Pancreas (tissue), 10 donors: ENCODE measurements at regions not wholly inside any gene's neighbourhood (a gene's known extent, or its start where the extent isn't known, plus 50 kb on each side); places are given as distances from the start of the nearest gene placed in this dataset.
A peak's percentile ranks its signal among the peaks of the same experiment; 100 is the strongest.

Source experiments
- ATAC-seq, 4 donors: fragments of 200-7000 bp; cut with Tn5 transposase; one replicate each; pipeline versions ENCODE4 v1.8.0 to v1.9.1; 2020; ENCODE audit warnings: mild to moderate bottlenecking in 4 of 4, moderate library complexity in 4 of 4
- DNase-seq, 6 donors: peaks; one replicate each; pipeline ENCODE4 v3.0.0-alpha.2; 2020
- FAIRE-seq: peaks from 2 replicates; lab custom pipeline; 2012; peaks lifted over from hg19 to GRCh38; lab: Jason Lieb, UNC
- H3K27ac ChIP-seq, 4 donors: fragments of 200-600 bp; sonication (generic); 1 replicate in 3 of 4; 2 replicates in 1 of 4; pipeline versions ENCODE4 v1.5.0 to v1.8.0; 2020
- H3K27me3 ChIP-seq, 4 donors: fragments of 200-600 bp; one replicate each; pipeline ENCODE4 v1.8.0; 2021
- H3K36me3 ChIP-seq, 3 donors: fragments of 200-600 bp; sonication (generic) in 1 of 3; one replicate each; pipeline versions ENCODE4 v1.5.0 to v1.8.0; 2020 to 2021
- H3K4me1 ChIP-seq, 3 donors: fragments of 200-600 bp; one replicate each; pipeline ENCODE4 v1.8.0; 2021
- H3K4me3 ChIP-seq, 4 donors: fragments of 200-600 bp; sonication (generic) in 2 of 4; one replicate each; pipeline versions ENCODE4 v1.5.0 to v1.8.0; 2020 to 2021
- H3K9me3 ChIP-seq, 4 donors: fragments of 200-600 bp; one replicate each; pipeline ENCODE4 v1.8.0; 2021
- WGBS, 2 donors: extraction: QIAGEN DNeasy Blood & Tissue Kit; methylation state at CpG; one replicate each; pipeline ENCODE4 v1.1.7; 2013; 5-methylcytosine and 5-hydroxymethylcytosine counted together
- intact Hi-C, 3 donors: fragments of 100-400 bp; cut with DNase I; formaldehyde crosslinking; loops; one replicate each; pipeline versions ENCODE4 v1.11.1 to v1.14.2; 2022
- TF ChIP-seq, protein P1 (sequence below), 4 donors: fragments of 200-600 bp; sonication (generic) in 3 of 4; IDR thresholded peaks; one replicate each; pipeline versions ENCODE4 v1.5.0 to v1.8.0; 2021; ENCODE audit warnings: antibody characterized with exemption in 4 of 4
- donor health status: healthy with polysubstance abuse.
- donor health status: DM: no; HTN: no; CAD: no; lungs with moderate emphysema.
- donor health status: DM: no; HTN: no; CAD: no.
- donor health status: control.
- donor health status: control.
- donor health status: Bipolar disorder and iron deficiency.
- donor health status: DM: yes; HTN: yes; CAD: no.
- donor health status: DM: no; HTN: no; CAD: no.
- donor health status: DM: no; HTN: no; CAD: no.
- donor health status: DM: yes; HTN: yes; CAD: no.

DNA sequence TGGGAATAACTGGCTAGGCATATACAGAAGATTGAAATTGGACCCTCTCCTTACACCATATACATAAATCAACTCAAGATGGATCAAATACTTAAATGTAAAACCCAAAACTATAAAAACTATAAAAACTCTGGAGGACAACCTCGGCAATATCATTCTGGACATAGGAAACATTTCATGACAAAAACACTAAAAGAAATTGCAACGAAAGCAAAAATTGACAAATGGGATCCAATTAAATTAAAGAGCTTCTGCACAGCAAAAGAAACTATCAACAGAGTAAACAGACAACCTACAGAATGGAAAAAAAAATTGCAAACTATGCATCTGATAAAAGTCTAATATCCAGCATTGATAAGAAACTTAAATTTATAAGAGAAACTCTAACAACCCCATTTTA, 503.7 kb upstream of the C16orf82 start:
- Histone ChIP-seq H3K27ac (no peak overlapping the region), H3K4me1 (peaks cover 0 to 6% (median 4%) of the 10 kb centered on the region in 3 donors), H3K4me3 (no peak overlapping the region), H3K36me3 (no peaks in the 10 kb centered on the region), H3K27me3 (no peaks in the 10 kb centered on the region), H3K9me3 (no peaks in the 10 kb centered on the region)
- no peak for FAIRE-seq
- ATAC-seq, result no peak
- TF ChIP-seq, protein P1, sequence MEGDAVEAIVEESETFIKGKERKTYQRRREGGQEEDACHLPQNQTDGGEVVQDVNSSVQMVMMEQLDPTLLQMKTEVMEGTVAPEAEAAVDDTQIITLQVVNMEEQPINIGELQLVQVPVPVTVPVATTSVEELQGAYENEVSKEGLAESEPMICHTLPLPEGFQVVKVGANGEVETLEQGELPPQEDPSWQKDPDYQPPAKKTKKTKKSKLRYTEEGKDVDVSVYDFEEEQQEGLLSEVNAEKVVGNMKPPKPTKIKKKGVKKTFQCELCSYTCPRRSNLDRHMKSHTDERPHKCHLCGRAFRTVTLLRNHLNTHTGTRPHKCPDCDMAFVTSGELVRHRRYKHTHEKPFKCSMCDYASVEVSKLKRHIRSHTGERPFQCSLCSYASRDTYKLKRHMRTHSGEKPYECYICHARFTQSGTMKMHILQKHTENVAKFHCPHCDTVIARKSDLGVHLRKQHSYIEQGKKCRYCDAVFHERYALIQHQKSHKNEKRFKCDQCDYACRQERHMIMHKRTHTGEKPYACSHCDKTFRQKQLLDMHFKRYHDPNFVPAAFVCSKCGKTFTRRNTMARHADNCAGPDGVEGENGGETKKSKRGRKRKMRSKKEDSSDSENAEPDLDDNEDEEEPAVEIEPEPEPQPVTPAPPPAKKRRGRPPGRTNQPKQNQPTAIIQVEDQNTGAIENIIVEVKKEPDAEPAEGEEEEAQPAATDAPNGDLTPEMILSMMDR (IDR thresholded peaks at IDR 0.05), result no peak
- 88 to 92% methylated on average over 2 of the region's 2 CpGs for WGBS, 2 donors
- intact Hi-C loops, result no loop called here
- no peak for DNase-seq

DNA sequence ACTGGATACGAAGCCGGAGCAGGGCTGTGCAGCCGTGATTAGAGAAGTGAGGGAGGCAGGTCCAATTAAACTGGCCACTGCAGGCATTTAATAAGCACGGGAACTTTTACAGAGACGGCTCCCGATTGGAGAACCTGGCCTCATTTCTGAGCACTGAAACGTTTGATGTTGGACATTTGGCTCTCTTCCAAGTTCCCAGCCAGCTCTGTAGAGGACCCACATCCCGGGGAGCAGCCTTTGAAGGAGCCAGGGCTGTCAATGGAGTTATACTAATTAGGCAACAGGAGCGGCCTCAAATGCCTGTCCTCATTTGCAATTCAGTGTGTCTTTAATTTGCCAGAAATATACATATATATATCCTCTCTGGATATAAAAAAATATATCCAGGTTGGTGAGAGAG, 499.4 kb upstream of the C16orf82 start:
- no peak for DNase-seq
- Histone ChIP-seq H3K27ac (no peak overlapping the region), H3K4me3 (no peak overlapping the region), H3K36me3 (no peaks in the 10 kb centered on the region), H3K9me3 (no peaks in the 10 kb centered on the region), H3K4me1 (no peaks in the 10 kb centered on the region), H3K27me3 (no peaks in the 10 kb centered on the region)
- no peak for ATAC-seq
- intact Hi-C loops, result no loop called here
- TF ChIP-seq, protein P1 (IDR thresholded peaks at IDR 0.05), result no peak
- WGBS, 2 donors, result 41 to 44% methylated on average over 9 of the region's 9 CpGs
- no peak for FAIRE-seq

DNA sequence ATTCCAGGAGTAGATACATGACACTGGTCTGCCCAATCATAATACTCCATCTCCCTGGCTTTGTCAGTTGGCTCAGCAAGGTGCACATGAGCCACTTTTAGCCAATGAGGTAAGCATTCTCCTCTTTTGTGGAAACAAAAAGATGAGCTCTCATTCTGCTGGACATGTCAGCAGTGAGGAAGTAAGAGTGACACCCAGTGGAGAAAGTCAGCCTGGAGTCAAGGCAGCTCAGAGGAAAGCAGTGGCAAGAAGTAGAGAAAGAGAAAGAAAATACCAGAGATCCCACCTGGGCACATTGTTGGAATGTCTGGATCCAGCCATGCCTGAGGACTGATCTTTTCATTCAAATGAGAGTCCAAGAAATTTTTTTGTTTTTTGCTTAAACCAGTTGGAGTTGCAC, 496.9 kb upstream of the C16orf82 start:
- Histone ChIP-seq H3K4me3 (no peak overlapping the region), H3K27ac (no peak overlapping the region), H3K9me3 (no peaks in the 10 kb centered on the region), H3K4me1 (no peaks in the 10 kb centered on the region), H3K27me3 (no peaks in the 10 kb centered on the region), H3K36me3 (no peaks in the 10 kb centered on the region)
- FAIRE-seq, result no peak
- TF ChIP-seq, protein P1 (IDR thresholded peaks at IDR 0.05), result peak in 1 of 4 donors; percentile 10
- no peak for ATAC-seq
- intact Hi-C loops, result no loop called here
- no peak for DNase-seq

DNA sequence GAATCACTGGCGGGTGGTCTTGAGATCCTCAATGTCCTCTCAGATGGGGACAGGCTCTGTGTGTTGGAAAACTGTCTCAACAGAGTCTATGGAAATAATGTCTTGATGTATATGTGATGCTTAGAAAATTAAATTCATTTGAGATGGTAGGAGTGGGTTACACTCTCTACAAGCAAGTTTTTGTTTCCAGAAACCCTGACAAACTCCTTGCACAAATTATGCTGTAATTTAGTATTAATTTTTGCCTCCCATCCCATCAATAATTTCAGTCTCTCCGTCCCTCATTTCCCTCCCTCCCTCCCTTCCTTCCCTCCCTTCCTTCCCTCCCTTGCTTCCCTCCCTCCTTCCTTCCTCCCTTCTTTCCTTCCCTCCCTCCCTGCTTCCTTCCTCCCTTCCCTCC, 488.0 kb upstream of the C16orf82 start:
- FAIRE-seq, result no peak
- intact Hi-C loops, result no loop called here
- no peaks in the 10 kb centered on the region for H3K36me3 ChIP-seq
- no peaks in the 10 kb centered on the region for H3K27me3 ChIP-seq
- no peak overlapping the region for H3K4me3 ChIP-seq
- H3K4me1 ChIP-seq, result no peaks in the 10 kb centered on the region
- DNase-seq, result no peak
- TF ChIP-seq, protein P1 (IDR thresholded peaks at IDR 0.05), result no peak
- WGBS, 2 donors, result 58 to 96% methylated on average over 2 of the region's 2 CpGs
- no peak overlapping the region for H3K27ac ChIP-seq
- no peaks in the 10 kb centered on the region for H3K9me3 ChIP-seq
- ATAC-seq, result no peak

DNA sequence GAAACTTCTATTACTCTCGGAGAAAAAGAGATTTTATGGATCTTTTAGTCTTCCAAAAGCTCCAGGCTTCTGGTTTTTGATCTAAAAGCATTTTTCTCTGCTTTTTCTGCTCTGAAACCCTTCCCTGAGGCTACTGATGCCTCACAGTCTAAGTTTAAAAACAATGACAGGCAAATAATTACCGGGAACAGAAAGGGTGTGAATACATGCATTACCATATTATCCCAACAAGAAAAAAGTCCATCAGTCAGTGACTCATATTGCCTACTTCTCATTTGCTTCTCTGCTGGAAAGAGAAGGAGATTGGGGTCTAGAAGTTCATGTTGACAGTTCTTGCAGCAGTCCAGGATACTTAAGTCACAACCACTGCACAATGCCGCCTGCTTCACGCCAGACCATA, 482.9 kb upstream of the C16orf82 start:
- no peak for ATAC-seq
- intact Hi-C loops, result no loop called here
- H3K36me3 ChIP-seq, result no peaks in the 10 kb centered on the region
- TF ChIP-seq, protein P1 (IDR thresholded peaks at IDR 0.05), result no peak
- no peak overlapping the region for H3K4me3 ChIP-seq
- no peaks in the 10 kb centered on the region for H3K9me3 ChIP-seq
- H3K27ac ChIP-seq, result no peak overlapping the region
- WGBS, 2 donors, result 67 to 70% methylated on average over 4 of the region's 4 CpGs
- no peak for FAIRE-seq
- no peak for DNase-seq
- no peaks in the 10 kb centered on the region for H3K4me1 ChIP-seq
- H3K27me3 ChIP-seq, result peaks cover 0 to 6% (median 0%) of the 10 kb centered on the region in 4 donors
